Neural cell (in vitro differentiated cells): ENCODE measurements at regions not wholly inside any gene's neighbourhood (a gene's known extent, or its start where the extent isn't known, plus 50 kb on each side); places are given as distances from the start of the nearest gene placed in this dataset.

Source experiments
- H2AFZ ChIP-seq: fragments of 200-600, 300-800 bp; sonication (generic), shearing (Covaris generic); 2 replicates; pipeline ENCODE4 v1.6.0; 2014; ENCODE audit warnings: low read depth, mild to moderate bottlenecking, antibody characterized with exemption, low read length, moderate library complexity
- H3F3A ChIP-seq: fragments of 200-600 bp; shearing (Covaris generic); 2 replicates; pipeline ENCODE4 v1.6.1; 2016; ENCODE audit warnings: mild to moderate bottlenecking, moderate library complexity, mixed read lengths, antibody characterized with exemption, low read length; ENCODE audit not compliant: insufficient read depth, poor library complexity, severe bottlenecking
- H3K27ac ChIP-seq: fragments of 200-600, 300-800 bp; sonication (generic), shearing (Covaris generic); 2 replicates; pipeline ENCODE4 v1.5.1; 2014; ENCODE audit warnings: mild to moderate bottlenecking, low read length, moderate library complexity
- H3K27me3 ChIP-seq: fragments of 300-800, 200-600 bp; sonication (generic), shearing (Covaris generic); 2 replicates; pipeline ENCODE4 v1.6.0; 2014; ENCODE audit warnings: mild to moderate bottlenecking, low read depth, low read length, moderate library complexity; ENCODE audit not compliant: insufficient read depth
- H3K36me3 ChIP-seq: fragments of 300-800, 200-600 bp; sonication (generic), shearing (Covaris generic); 2 replicates; pipeline ENCODE4 v1.5.1; 2014; ENCODE audit warnings: mild to moderate bottlenecking, antibody characterized with exemption, low read length, moderate library complexity; ENCODE audit not compliant: insufficient read depth
- H3K4me2 ChIP-seq: fragments of 300-800, 200-600 bp; sonication (generic), shearing (Covaris generic); 2 replicates; pipeline ENCODE4 v1.6.0; 2014; ENCODE audit warnings: mild to moderate bottlenecking, low read length
- H3K4me3 ChIP-seq: fragments of 300-800, 200-600 bp; sonication (generic), shearing (Covaris generic); 2 replicates; pipeline ENCODE4 v1.5.1; 2014; ENCODE audit warnings: mild to moderate bottlenecking, low read length, moderate library complexity
- H3K79me2 ChIP-seq: fragments of 200-600 bp; shearing (Covaris generic); replicated peaks from 2 replicates; pipeline ENCODE4 v1.6.0; 2014; ENCODE audit warnings: mild to moderate bottlenecking, low read length, moderate library complexity; ENCODE audit not compliant: insufficient read depth
- H3K9ac ChIP-seq: fragments of 300-800, 200-600 bp; sonication (generic), shearing (Covaris generic); 2 replicates; pipeline ENCODE4 v1.6.1; 2016; ENCODE audit warnings: mild to moderate bottlenecking, low read length, mixed read lengths
- H3K9me2 ChIP-seq: fragments of 200-600 bp; shearing (Covaris generic); 2 replicates; pipeline ENCODE4 v1.6.1; 2016; ENCODE audit warnings: mild to moderate bottlenecking, low read length, mixed read lengths; ENCODE audit not compliant: insufficient read depth
- H3K9me3 ChIP-seq: fragments of 200-600, 300-800 bp; sonication (generic), shearing (Covaris generic); 2 replicates; pipeline ENCODE4 v1.6.1; 2016; ENCODE audit warnings: mild to moderate bottlenecking, mixed run types, low read length, moderate library complexity, mixed read lengths
- H4K20me1 ChIP-seq: fragments of 200-600 bp; shearing (Covaris generic); 2 replicates; pipeline ENCODE4 v1.6.1; 2016; ENCODE audit warnings: mild to moderate bottlenecking, mixed run types; ENCODE audit not compliant: insufficient read depth
- EP300 ChIP-seq: fragments of 450-650 bp; conservative IDR thresholded peaks from 2 replicates; pipeline ENCODE4 v1.6.1; 2014; ENCODE audit warnings: antibody characterized with exemption, mild to moderate bottlenecking, moderate library complexity; ENCODE audit not compliant: poor library complexity, severe bottlenecking
- EZH2 ChIP-seq: fragments of 200-600, 300-800 bp; shearing (Covaris generic), sonication (generic); IDR thresholded peaks from 2 replicates; pipeline ENCODE4 v1.6.1; 2014; ENCODE audit warnings: antibody characterized with exemption, low read length, borderline replicate concordance, mild to moderate bottlenecking; ENCODE audit not compliant: insufficient read depth, poor library complexity, severe bottlenecking
- MXI1 ChIP-seq: fragments of 450-650 bp; conservative IDR thresholded peaks from 2 replicates; pipeline ENCODE4 v1.6.1; 2014; ENCODE audit warnings: antibody characterized with exemption, mild to moderate bottlenecking; ENCODE audit not compliant: poor library complexity, severe bottlenecking
- POLR2AphosphoS5 ChIP-seq: IDR thresholded peaks from 2 replicates; pipeline ENCODE4 v1.6.1; 2012
- RAD21 ChIP-seq: fragments of 450-650 bp; conservative IDR thresholded peaks from 2 replicates; pipeline ENCODE4 v1.6.1; 2014; ENCODE audit warnings: antibody characterized with exemption, mild to moderate bottlenecking, moderate library complexity
- SMC3 ChIP-seq: fragments of 450-650 bp; conservative IDR thresholded peaks from 2 replicates; pipeline ENCODE4 v1.6.1; 2014; ENCODE audit warnings: antibody characterized with exemption, mild to moderate bottlenecking, moderate library complexity; ENCODE audit not compliant: poor library complexity
- TAF1 ChIP-seq: IDR thresholded peaks from 2 replicates; pipeline ENCODE4 v1.6.1; 2012; ENCODE audit warnings: low read depth
- TF ChIP-seq, protein P1 (sequence below): fragments of 450-650 bp; IDR thresholded peaks from 2 replicates; pipeline ENCODE4 v1.5.1; 2014; ENCODE audit warnings: antibody characterized with exemption, mild to moderate bottlenecking, moderate library complexity; ENCODE audit not compliant: poor library complexity, severe bottlenecking
- TF ChIP-seq, protein P2 (sequence below): IDR thresholded peaks from 2 replicates; pipeline ENCODE4 v1.6.1; 2012; ENCODE audit warnings: borderline replicate concordance

DNA sequence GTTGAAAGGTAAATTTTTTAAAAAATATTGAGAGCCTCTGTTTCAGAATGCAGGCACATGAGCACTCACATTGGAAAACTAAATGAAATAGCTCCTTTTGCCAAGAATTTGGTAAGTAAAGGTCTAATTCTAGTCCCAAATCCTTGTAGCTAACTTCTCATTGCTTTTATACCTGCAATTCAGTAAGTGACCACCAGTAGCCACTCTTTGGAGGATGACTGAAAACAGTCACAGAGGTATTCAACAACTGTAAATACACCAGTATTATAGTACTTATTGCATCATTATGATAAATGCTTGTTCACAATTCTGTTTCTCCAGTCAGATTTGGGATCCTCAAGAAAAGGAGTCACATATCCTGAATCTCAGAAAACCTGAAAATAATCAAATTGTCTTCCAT lies 562.4 kb upstream of the CDH11 start:
- H3K9ac ChIP-seq: no peak overlapping the region
- no peak overlapping the region for H3K4me2 ChIP-seq
- H3K9me2 ChIP-seq: no peaks in the 10 kb centered on the region

DNA sequence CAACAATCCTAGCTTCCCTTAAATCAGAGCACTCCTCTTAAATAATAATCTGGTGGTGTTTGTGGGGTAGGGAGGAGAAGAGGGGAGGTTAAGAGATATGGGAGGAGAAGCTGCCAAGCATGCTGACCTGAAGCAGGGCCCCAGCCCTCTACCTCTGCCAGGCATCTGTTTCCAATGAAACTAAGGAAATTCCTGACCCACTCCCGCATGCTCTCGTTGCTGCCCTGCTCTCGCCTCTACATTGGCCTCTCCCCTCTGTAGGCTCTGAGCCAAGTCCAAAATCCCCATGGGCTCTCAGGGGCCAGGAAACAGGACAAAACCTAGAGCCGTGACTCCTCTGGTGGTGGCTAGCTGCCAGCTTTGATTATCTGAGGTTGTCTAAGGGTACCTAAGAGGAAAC lies 559.5 kb upstream of the CDH11 start:
- TF ChIP-seq, protein P1, sequence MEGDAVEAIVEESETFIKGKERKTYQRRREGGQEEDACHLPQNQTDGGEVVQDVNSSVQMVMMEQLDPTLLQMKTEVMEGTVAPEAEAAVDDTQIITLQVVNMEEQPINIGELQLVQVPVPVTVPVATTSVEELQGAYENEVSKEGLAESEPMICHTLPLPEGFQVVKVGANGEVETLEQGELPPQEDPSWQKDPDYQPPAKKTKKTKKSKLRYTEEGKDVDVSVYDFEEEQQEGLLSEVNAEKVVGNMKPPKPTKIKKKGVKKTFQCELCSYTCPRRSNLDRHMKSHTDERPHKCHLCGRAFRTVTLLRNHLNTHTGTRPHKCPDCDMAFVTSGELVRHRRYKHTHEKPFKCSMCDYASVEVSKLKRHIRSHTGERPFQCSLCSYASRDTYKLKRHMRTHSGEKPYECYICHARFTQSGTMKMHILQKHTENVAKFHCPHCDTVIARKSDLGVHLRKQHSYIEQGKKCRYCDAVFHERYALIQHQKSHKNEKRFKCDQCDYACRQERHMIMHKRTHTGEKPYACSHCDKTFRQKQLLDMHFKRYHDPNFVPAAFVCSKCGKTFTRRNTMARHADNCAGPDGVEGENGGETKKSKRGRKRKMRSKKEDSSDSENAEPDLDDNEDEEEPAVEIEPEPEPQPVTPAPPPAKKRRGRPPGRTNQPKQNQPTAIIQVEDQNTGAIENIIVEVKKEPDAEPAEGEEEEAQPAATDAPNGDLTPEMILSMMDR: no peak
- TF ChIP-seq RAD21: no peak
- no peak for TF ChIP-seq TAF1
- TF ChIP-seq EP300: no peak
- TF ChIP-seq POLR2AphosphoS5: no peak
- TF ChIP-seq, protein P2, sequence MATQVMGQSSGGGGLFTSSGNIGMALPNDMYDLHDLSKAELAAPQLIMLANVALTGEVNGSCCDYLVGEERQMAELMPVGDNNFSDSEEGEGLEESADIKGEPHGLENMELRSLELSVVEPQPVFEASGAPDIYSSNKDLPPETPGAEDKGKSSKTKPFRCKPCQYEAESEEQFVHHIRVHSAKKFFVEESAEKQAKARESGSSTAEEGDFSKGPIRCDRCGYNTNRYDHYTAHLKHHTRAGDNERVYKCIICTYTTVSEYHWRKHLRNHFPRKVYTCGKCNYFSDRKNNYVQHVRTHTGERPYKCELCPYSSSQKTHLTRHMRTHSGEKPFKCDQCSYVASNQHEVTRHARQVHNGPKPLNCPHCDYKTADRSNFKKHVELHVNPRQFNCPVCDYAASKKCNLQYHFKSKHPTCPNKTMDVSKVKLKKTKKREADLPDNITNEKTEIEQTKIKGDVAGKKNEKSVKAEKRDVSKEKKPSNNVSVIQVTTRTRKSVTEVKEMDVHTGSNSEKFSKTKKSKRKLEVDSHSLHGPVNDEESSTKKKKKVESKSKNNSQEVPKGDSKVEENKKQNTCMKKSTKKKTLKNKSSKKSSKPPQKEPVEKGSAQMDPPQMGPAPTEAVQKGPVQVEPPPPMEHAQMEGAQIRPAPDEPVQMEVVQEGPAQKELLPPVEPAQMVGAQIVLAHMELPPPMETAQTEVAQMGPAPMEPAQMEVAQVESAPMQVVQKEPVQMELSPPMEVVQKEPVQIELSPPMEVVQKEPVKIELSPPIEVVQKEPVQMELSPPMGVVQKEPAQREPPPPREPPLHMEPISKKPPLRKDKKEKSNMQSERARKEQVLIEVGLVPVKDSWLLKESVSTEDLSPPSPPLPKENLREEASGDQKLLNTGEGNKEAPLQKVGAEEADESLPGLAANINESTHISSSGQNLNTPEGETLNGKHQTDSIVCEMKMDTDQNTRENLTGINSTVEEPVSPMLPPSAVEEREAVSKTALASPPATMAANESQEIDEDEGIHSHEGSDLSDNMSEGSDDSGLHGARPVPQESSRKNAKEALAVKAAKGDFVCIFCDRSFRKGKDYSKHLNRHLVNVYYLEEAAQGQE: no peak
- TF ChIP-seq MXI1: no peak
- no peak for TF ChIP-seq EZH2
- no peak for TF ChIP-seq SMC3
- H3K9ac ChIP-seq: no peak overlapping the region
- no peak overlapping the region for H3K4me2 ChIP-seq
- no peaks in the 10 kb centered on the region for H3K27me3 ChIP-seq
- no peaks in the 10 kb centered on the region for H4K20me1 ChIP-seq
- no peaks in the 10 kb centered on the region for H3K79me2 ChIP-seq
- H3F3A ChIP-seq: no peaks in the 10 kb centered on the region
- no peaks in the 10 kb centered on the region for H3K9me3 ChIP-seq
- H3K36me3 ChIP-seq: no peaks in the 10 kb centered on the region
- no peak overlapping the region for H2AFZ ChIP-seq
- no peaks in the 10 kb centered on the region for H3K9me2 ChIP-seq
- no peak overlapping the region for H3K4me3 ChIP-seq
- H3K27ac ChIP-seq: no peak overlapping the region

More for the DNA sequence above, 562.4 kb upstream of the CDH11 start:
- Histone ChIP-seq H3K36me3 (no peaks in the 10 kb centered on the region), H3K27me3 (no peaks in the 10 kb centered on the region), H3K79me2 (no peaks in the 10 kb centered on the region), H2AFZ (no peak overlapping the region), H4K20me1 (no peaks in the 10 kb centered on the region), H3F3A (no peaks in the 10 kb centered on the region), H3K9me3 (no peaks in the 10 kb centered on the region), H3K27ac (no peak overlapping the region), H3K4me3 (no peak overlapping the region)
- TF ChIP-seq MXI1: no peak
- no peak for TF ChIP-seq EP300
- TF ChIP-seq TAF1: no peak
- no peak for TF ChIP-seq EZH2
- TF ChIP-seq SMC3: no peak
- no peak for TF ChIP-seq POLR2AphosphoS5
- TF ChIP-seq, protein P1: peak; percentile 26
- TF ChIP-seq RAD21: no peak
- TF ChIP-seq, protein P2: no peak
